OCI-LY3 (cell line): ENCODE measurements at regions not wholly inside any gene's neighbourhood (a gene's known extent, or its start where the extent isn't known, plus 50 kb on each side); places are given as distances from the start of the nearest gene placed in this dataset.

Experiments used
- CTCF ChIP-seq: fragments of 200-600, 300-600 bp; sonication (generic); IDR thresholded peaks from 2 replicates; pipeline ENCODE4 v1.5.1; 2014; ENCODE audit warnings: antibody characterized with exemption, low read length, low read depth
- EZH2phosphoT487 ChIP-seq: fragments of 200-600 bp; shearing (Covaris generic); IDR thresholded peaks from 2 replicates; pipeline ENCODE4 v1.6.1; 2018; ENCODE audit warnings: antibody characterized with exemption, mixed run types, low read depth

GRCh38 chr3:31129241-31129640, 234.8 kb upstream of the GADL1 start:
- TF ChIP-seq CTCF (no peak), EZH2phosphoT487 (no peak)
